Astrocyte (in vitro differentiated cells and primary cell): ENCODE measurements at regions not wholly inside any gene's neighbourhood (a gene's known extent, or its start where the extent isn't known, plus 50 kb on each side); places are given as distances from the start of the nearest gene placed in this dataset.

Source experiments
- DNase-seq: peaks from one replicate; pipeline ENCODE4 v3.0.0-alpha.2; 2010; ENCODE audit warnings: low read depth
- FAIRE-seq: peaks from 2 replicates; lab custom pipeline; 2011; peaks lifted over from hg19 to GRCh38; lab: Jason Lieb, UNC
- H2AFZ ChIP-seq: 2 replicates; pipeline ENCODE4 v1.6.0; 2012; ENCODE audit warnings: low read depth, low read length, inconsistent platforms
- H3K27ac ChIP-seq: 2 replicates; pipeline ENCODE4 v1.5.1; 2011; ENCODE audit warnings: low read depth, low read length, inconsistent platforms
- H3K27me3 ChIP-seq: 2 replicates; pipeline ENCODE4 v1.6.0; 2011; ENCODE audit warnings: low read length, inconsistent platforms; ENCODE audit not compliant: insufficient read depth
- H3K36me3 ChIP-seq: 2 replicates; pipeline ENCODE4 v1.5.1; 2011; ENCODE audit warnings: low read length, inconsistent platforms; ENCODE audit not compliant: insufficient read depth
- H3K4me1 ChIP-seq: 2 replicates; pipeline ENCODE4 v1.5.1; 2011; ENCODE audit warnings: low read length, inconsistent platforms; ENCODE audit not compliant: insufficient read depth
- H3K4me2 ChIP-seq: 2 replicates; pipeline ENCODE4 v1.6.0; 2012; ENCODE audit warnings: low read length, inconsistent platforms
- H3K4me3 ChIP-seq: 2 replicates; pipeline ENCODE4 v1.5.1; 2011; ENCODE audit warnings: low read depth, mild to moderate bottlenecking, low read length, inconsistent platforms; ENCODE audit not compliant: insufficient read depth
- H3K79me2 ChIP-seq: 2 replicates; pipeline ENCODE4 v1.6.0; 2012; ENCODE audit warnings: mild to moderate bottlenecking, low read length, inconsistent platforms; ENCODE audit not compliant: insufficient read depth
- H3K9ac ChIP-seq: 2 replicates; pipeline ENCODE4 v1.6.0; 2012; ENCODE audit warnings: mild to moderate bottlenecking, low read length, inconsistent platforms
- H3K9me3 ChIP-seq: 2 replicates; pipeline ENCODE4 v1.5.1; 2012; ENCODE audit warnings: low read depth, mild to moderate bottlenecking, low read length, inconsistent platforms; ENCODE audit not compliant: insufficient read depth
- H4K20me1 ChIP-seq: 2 replicates; pipeline ENCODE4 v1.6.0; 2012; ENCODE audit warnings: low read length, inconsistent platforms; ENCODE audit not compliant: insufficient read depth
- H3K27ac Mint-ChIP-seq: one replicate; pipeline ENCODE4 v1.8.0; 2021; ENCODE audit warnings: mild to moderate bottlenecking, mixed read lengths; ENCODE audit not compliant: unreplicated experiment
- H3K27me3 Mint-ChIP-seq: one replicate; pipeline ENCODE4 v1.8.0; 2021; ENCODE audit warnings: low read depth, mixed read lengths; ENCODE audit not compliant: unreplicated experiment
- H3K36me3 Mint-ChIP-seq: one replicate; pipeline ENCODE4 v1.8.0; 2021; ENCODE audit warnings: low read depth, mixed read lengths; ENCODE audit not compliant: unreplicated experiment
- H3K4me1 Mint-ChIP-seq: one replicate; pipeline ENCODE4 v1.8.0; 2021; ENCODE audit warnings: low read depth, mixed read lengths; ENCODE audit not compliant: unreplicated experiment
- H3K4me3 Mint-ChIP-seq: one replicate; pipeline ENCODE4 v1.8.0; 2021; ENCODE audit warnings: mild to moderate bottlenecking, moderate library complexity, mixed read lengths; ENCODE audit not compliant: unreplicated experiment
- H3K9me3 Mint-ChIP-seq: one replicate; pipeline ENCODE4 v1.8.0; 2021; ENCODE audit warnings: mild to moderate bottlenecking, mixed read lengths; ENCODE audit not compliant: unreplicated experiment
- TF ChIP-seq, protein P1 (sequence below): IDR thresholded peaks from 2 replicates; pipeline ENCODE4 v1.5.1; 2011; ENCODE audit warnings: low read depth, mild to moderate bottlenecking, inconsistent platforms, low read length, moderate library complexity; ENCODE audit not compliant: insufficient read depth

DNA sequence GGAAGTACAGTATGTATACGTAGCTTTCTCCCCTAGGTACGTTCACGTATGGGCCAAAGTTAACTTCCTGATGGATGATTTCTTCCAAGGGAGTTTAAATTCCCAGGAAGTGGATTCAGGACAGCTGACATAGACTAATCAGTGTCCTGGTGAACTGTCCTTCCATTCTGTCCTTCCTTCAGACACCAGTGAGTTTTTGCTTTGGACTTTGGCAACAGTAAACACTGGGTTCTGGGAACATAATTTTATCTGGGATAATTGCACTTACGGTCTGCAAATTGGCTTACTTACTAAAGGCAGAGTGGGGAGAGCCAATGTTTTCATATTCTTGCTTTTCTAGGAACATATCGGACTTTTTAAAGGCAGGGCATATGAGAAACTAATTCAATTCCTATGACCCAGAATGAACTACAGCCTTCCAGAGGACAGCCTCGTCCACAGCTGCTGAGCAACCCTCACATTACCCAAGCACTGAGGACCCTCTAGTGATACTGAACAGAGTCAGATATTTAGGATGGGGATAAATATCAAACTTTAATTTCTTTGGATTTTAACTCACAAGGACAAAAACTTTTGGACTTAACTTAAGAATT is 97.9 kb downstream of the RAB18 start:
- Histone ChIP-seq H3K27me3 (no peaks in the 10 kb centered on the region), H2AFZ (no peak overlapping the region), H3K27ac (no peak overlapping the region), H3K4me2 (no peak overlapping the region), H4K20me1 (no peaks in the 10 kb centered on the region), H3K4me1 (no peaks in the 10 kb centered on the region), H3K4me3 (no peak overlapping the region), H3K36me3 (no peaks in the 10 kb centered on the region), H3K79me2 (no peaks in the 10 kb centered on the region), H3K9ac (no peak overlapping the region), H3K9me3 (no peaks in the 10 kb centered on the region)
- TF ChIP-seq, protein P1, sequence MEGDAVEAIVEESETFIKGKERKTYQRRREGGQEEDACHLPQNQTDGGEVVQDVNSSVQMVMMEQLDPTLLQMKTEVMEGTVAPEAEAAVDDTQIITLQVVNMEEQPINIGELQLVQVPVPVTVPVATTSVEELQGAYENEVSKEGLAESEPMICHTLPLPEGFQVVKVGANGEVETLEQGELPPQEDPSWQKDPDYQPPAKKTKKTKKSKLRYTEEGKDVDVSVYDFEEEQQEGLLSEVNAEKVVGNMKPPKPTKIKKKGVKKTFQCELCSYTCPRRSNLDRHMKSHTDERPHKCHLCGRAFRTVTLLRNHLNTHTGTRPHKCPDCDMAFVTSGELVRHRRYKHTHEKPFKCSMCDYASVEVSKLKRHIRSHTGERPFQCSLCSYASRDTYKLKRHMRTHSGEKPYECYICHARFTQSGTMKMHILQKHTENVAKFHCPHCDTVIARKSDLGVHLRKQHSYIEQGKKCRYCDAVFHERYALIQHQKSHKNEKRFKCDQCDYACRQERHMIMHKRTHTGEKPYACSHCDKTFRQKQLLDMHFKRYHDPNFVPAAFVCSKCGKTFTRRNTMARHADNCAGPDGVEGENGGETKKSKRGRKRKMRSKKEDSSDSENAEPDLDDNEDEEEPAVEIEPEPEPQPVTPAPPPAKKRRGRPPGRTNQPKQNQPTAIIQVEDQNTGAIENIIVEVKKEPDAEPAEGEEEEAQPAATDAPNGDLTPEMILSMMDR, result no peak
- no peaks in the 10 kb centered on the region for H3K9me3 Mint-ChIP-seq
- H3K4me1 Mint-ChIP-seq, result no peaks in the 10 kb centered on the region
- FAIRE-seq (no peak), DNase-seq (no peak)
- H3K27me3 Mint-ChIP-seq, result no peaks in the 10 kb centered on the region
- no peak overlapping the region for H3K4me3 Mint-ChIP-seq
- H3K36me3 Mint-ChIP-seq, result no peaks in the 10 kb centered on the region
- H3K27ac Mint-ChIP-seq, result no peak overlapping the region

DNA sequence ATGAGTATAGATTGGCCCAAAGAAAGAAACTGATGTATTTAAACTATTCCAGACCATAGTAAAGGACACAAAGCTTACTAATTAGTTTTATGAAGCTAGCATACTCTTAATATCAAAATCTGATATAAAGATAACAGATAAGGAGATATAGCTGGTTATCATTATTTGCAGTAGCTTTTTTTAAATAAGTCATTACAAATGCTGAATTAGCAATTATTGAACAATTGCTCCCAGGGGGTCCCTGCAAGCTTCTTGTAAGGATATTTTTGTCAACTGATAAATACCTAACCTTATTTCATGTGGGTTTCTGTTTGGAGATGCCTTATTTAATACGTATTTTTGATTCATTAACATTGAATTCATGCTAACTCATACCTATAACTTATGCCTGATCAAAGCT is 99.0 kb downstream of the RAB18 start:
- Mint-ChIP-seq H3K9me3 (no peaks in the 10 kb centered on the region), H3K27me3 (no peaks in the 10 kb centered on the region), H3K4me1 (no peaks in the 10 kb centered on the region), H3K4me3 (no peak overlapping the region), H3K36me3 (no peaks in the 10 kb centered on the region), H3K27ac (no peak overlapping the region)
- Histone ChIP-seq H3K9me3 (no peaks in the 10 kb centered on the region), H3K9ac (no peak overlapping the region), H3K36me3 (no peaks in the 10 kb centered on the region), H3K4me1 (no peaks in the 10 kb centered on the region), H2AFZ (no peak overlapping the region), H3K27ac (no peak overlapping the region), H3K4me3 (no peak overlapping the region), H3K79me2 (no peaks in the 10 kb centered on the region), H3K27me3 (no peaks in the 10 kb centered on the region), H4K20me1 (no peaks in the 10 kb centered on the region), H3K4me2 (no peak overlapping the region)
- DNase-seq (no peak), FAIRE-seq (no peak)
- TF ChIP-seq, protein P1, result no peak

DNA sequence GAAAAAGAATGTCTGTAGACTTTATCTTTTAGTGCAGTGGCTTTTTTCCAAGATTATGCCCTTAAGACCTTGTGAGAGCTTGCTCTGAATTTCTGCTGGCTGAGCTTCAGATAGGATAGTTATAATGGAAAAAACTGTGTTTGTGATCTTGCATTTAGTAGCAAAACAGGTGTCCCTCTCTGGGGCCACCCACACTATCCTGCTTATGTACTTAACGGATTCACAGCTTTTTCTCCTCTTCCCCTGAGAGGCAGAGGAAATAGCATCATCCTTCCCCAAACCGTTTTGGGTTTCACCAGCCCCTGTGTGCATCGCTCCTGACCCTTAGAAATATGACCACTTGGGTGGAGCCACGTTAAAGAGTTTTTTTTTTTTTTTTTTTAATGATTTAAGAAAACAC is 101.2 kb downstream of the RAB18 start:
- H3K4me1 ChIP-seq, result no peaks in the 10 kb centered on the region
- no peaks in the 10 kb centered on the region for H3K9me3 ChIP-seq
- H2AFZ ChIP-seq, result no peak overlapping the region
- H3K4me3 Mint-ChIP-seq, result no peak overlapping the region
- DNase-seq (no peak), FAIRE-seq (no peak)
- H3K9me3 Mint-ChIP-seq, result no peaks in the 10 kb centered on the region
- no peak overlapping the region for H3K27ac ChIP-seq
- H3K4me3 ChIP-seq, result no peak overlapping the region
- no peaks in the 10 kb centered on the region for H4K20me1 ChIP-seq
- TF ChIP-seq, protein P1, result no peak
- H3K36me3 Mint-ChIP-seq, result no peaks in the 10 kb centered on the region
- no peak overlapping the region for H3K4me2 ChIP-seq
- no peaks in the 10 kb centered on the region for H3K4me1 Mint-ChIP-seq
- H3K27me3 Mint-ChIP-seq, result no peaks in the 10 kb centered on the region
- no peak overlapping the region for H3K9ac ChIP-seq
- H3K27ac Mint-ChIP-seq, result no peak overlapping the region
- H3K27me3 ChIP-seq, result no peaks in the 10 kb centered on the region
- no peaks in the 10 kb centered on the region for H3K79me2 ChIP-seq
- no peaks in the 10 kb centered on the region for H3K36me3 ChIP-seq
